Suprapubic skin (tissue), 2 donors: ENCODE measurements at regions not wholly inside any gene's neighbourhood (a gene's known extent, or its start where the extent isn't known, plus 50 kb on each side); places are given as distances from the start of the nearest gene placed in this dataset.
"Not testable (repeated sequence)": the region's sequence is repeated elsewhere in the genome, so short reads cannot be mapped to it uniquely, and the experiment has no call there.

ENCODE experiments used
- EP300 ChIP-seq: sonication (generic); formaldehyde crosslinking; IDR thresholded peaks from one replicate; pipeline ENCODE4 v1.6.1; 2017; ENCODE audit warnings: antibody characterized with exemption
- POLR2A ChIP-seq, 2 donors: fragments of 450-650 bp; IDR thresholded peaks; one replicate each; pipeline ENCODE4 v1.6.1; 2017; ENCODE audit warnings: antibody characterized with exemption in 2 of 2, mild to moderate bottlenecking in 2 of 2, moderate library complexity in 2 of 2

GRCh38 chr21:10449451-10449850, 71.9 kb upstream of the TPTE start:
- TF ChIP-seq POLR2A (IDR thresholded peaks at IDR 0.05); EP300: not testable (repeated sequence)
